Natural killer cell treated with Interleukin-12 subunit alpha and Interleukin-12 subunit beta and Interleukin-15 and Interleukin-18, amount 100 ng/mL, for 72 hours (primary cell): ENCODE measurements at regions not wholly inside any gene's neighbourhood (a gene's known extent, or its start where the extent isn't known, plus 50 kb on each side); places are given as distances from the start of the nearest gene placed in this dataset.
"Not testable (repeated sequence)": the region's sequence is repeated elsewhere in the genome, so short reads cannot be mapped to it uniquely, and the experiment has no call there.

ENCODE experiments used
- ATAC-seq, 2 donors: fragments of 150-1000 bp; cut with Tn5 transposase in 1 of 2; sonication (Bioruptor Pico), chemical (Tn5 transposase) in 1 of 2; 2 replicates each; pipeline ENCODE4 v1.10.0; 2021
- DNase-seq: peaks from one replicate; pipeline ENCODE4 v3.0.0; 2022; ENCODE audit warnings: low spot score
- H3K27ac Mint-ChIP-seq, 2 donors: 1 replicate in 1 of 2; 2 replicates in 1 of 2; pipeline ENCODE4 v1.8.0; 2022; ENCODE audit warnings: mixed read lengths in 2 of 2, mild to moderate bottlenecking in 1 of 2, moderate library complexity in 1 of 2
- H3K27me3 Mint-ChIP-seq, 2 donors: 1 replicate in 1 of 2; 2 replicates in 1 of 2; pipeline ENCODE4 v1.8.0; 2022; ENCODE audit warnings: mixed read lengths in 2 of 2
- H3K36me3 Mint-ChIP-seq: one replicate; pipeline ENCODE4 v1.8.0; 2022; ENCODE audit warnings: mixed read lengths
- H3K4me1 Mint-ChIP-seq, 2 donors: 1 replicate in 1 of 2; 2 replicates in 1 of 2; pipeline ENCODE4 v1.8.0; 2022; ENCODE audit warnings: low read depth in 2 of 2, mixed read lengths in 2 of 2, mild to moderate bottlenecking in 1 of 2
- H3K4me3 Mint-ChIP-seq: one replicate; pipeline ENCODE4 v1.8.0; 2022; ENCODE audit warnings: mixed read lengths
- H3K9me3 Mint-ChIP-seq: 2 replicates; pipeline ENCODE4 v1.8.0; 2022; ENCODE audit warnings: mixed read lengths

GRCh38 chr13:69649063-69649392, 458.6 kb upstream of the ATXN8OS start:
- Mint-ChIP-seq H3K9me3 (peaks cover 8% of the 10 kb centered on the region), H3K4me1 (no peaks in the 10 kb centered on the region), H3K36me3 (peaks cover 4% of the 10 kb centered on the region), H3K4me3 (no peak overlapping the region), H3K27me3 (no peaks in the 10 kb centered on the region), H3K27ac (no peak overlapping the region)
- DNase-seq (no peak), ATAC-seq (no peak)

- DNase-seq (no peak), ATAC-seq (no peak)
- H3K4me3 Mint-ChIP-seq, result no peak overlapping the region
- H3K27ac Mint-ChIP-seq, result no peak overlapping the region
- H3K9me3 Mint-ChIP-seq, result peaks cover 9% of the 10 kb centered on the region
- H3K4me1 Mint-ChIP-seq, result no peaks in the 10 kb centered on the region
- H3K36me3 Mint-ChIP-seq, result peaks cover 4% of the 10 kb centered on the region
- H3K27me3 Mint-ChIP-seq, result no peaks in the 10 kb centered on the region
Observed at GRCh38 chr13:69648340-69649062, 459.1 kb upstream of the ATXN8OS start.

DNA sequence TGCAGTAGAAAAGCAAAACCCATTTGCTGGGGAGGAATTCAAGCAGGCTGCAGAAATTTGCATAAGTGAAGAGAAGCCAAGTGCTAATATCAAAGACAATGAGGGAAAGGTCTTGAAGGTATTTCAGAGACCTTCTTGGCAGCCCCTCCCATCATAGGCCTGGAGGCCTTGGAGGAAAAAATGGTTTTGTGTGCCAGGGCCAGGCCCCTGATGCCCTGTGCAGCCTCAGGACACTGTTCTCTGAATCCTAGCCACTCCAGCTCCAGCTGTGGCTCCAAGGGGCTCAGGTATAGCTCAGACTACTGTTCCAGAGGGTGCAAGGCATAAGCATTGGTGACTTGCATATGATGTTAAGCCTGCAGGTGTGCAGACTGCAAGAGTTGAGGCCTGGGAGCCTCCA, 463.2 kb upstream of the ATXN8OS start:
- H3K9me3 Mint-ChIP-seq, result peaks cover 7% of the 10 kb centered on the region
- no peaks in the 10 kb centered on the region for H3K4me1 Mint-ChIP-seq
- peaks cover under 1% of the 10 kb centered on the region for H3K36me3 Mint-ChIP-seq
- no peak overlapping the region for H3K27ac Mint-ChIP-seq
- no peak overlapping the region for H3K4me3 Mint-ChIP-seq
- DNase-seq, result no peak
- ATAC-seq, result no peak
- H3K27me3 Mint-ChIP-seq, result no peaks in the 10 kb centered on the region

- Mint-ChIP-seq H3K4me1 (no peaks in the 10 kb centered on the region), H3K27ac (no peak overlapping the region), H3K9me3 (peaks cover 22% of the 10 kb centered on the region), H3K36me3 (peaks cover 9% of the 10 kb centered on the region), H3K27me3 (no peaks in the 10 kb centered on the region), H3K4me3 (no peak overlapping the region)
- DNase-seq (no peak), ATAC-seq (no peak)
Observed at GRCh38 chr13:69641773-69642172, 465.9 kb upstream of the ATXN8OS start.

- DNase-seq, result no peak
- Mint-ChIP-seq H3K4me3 (no peak overlapping the region), H3K4me1 (no peaks in the 10 kb centered on the region), H3K36me3 (no peaks in the 10 kb centered on the region), H3K27me3 (no peaks in the 10 kb centered on the region), H3K9me3 (peaks cover 32% of the 10 kb centered on the region), H3K27ac (no peak overlapping the region)
- no peak for ATAC-seq
Observed at GRCh38 chr13:69633044-69633443, 474.6 kb upstream of the ATXN8OS start.

DNA sequence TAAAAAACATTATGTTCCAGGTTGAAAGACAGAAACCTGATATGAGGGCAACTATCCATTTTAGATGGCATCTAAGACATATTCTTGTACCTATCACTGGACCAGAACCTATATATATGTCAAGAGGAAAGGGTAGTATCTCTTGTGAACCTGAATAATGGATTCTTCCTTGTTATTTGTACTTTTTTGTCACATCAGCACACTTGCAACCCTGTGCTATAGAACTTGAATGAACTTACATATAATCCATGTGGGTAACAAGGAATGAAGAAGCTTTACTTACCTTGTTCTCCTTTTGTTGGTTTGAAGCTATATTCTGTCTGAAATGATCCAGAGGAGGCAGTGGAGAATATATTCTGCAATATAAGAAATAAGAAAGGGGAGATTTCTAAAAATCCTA, 483.7 kb upstream of the ATXN8OS start:
- H3K36me3 Mint-ChIP-seq, result no peaks in the 10 kb centered on the region
- DNase-seq, result no peak
- no peaks in the 10 kb centered on the region for H3K27me3 Mint-ChIP-seq
- no peak overlapping the region for H3K4me3 Mint-ChIP-seq
- peaks cover 28% of the 10 kb centered on the region for H3K9me3 Mint-ChIP-seq
- ATAC-seq, result no peak
- no peak overlapping the region for H3K27ac Mint-ChIP-seq
- no peaks in the 10 kb centered on the region for H3K4me1 Mint-ChIP-seq

- Mint-ChIP-seq H3K27ac (no peak overlapping the region), H3K27me3 (no peaks in the 10 kb centered on the region)
- ATAC-seq, result no peak
Observed at GRCh38 chr13:69619651-69620050, 488.0 kb upstream of the ATXN8OS start.

GRCh38 chr13:69618838-69619237, 488.8 kb upstream of the ATXN8OS start:
- Mint-ChIP-seq H3K36me3 (no peaks in the 10 kb centered on the region), H3K27ac (no peak overlapping the region), H3K27me3 (no peaks in the 10 kb centered on the region), H3K9me3 (peaks cover 21% of the 10 kb centered on the region), H3K4me3 (no peak overlapping the region), H3K4me1 (no peaks in the 10 kb centered on the region)
- no peak for ATAC-seq
- no peak for DNase-seq

More at GRCh38 chr13:69619651-69620050, 488.0 kb upstream of the ATXN8OS start:
- DNase-seq, result no peak
- Mint-ChIP-seq H3K9me3 (peaks cover 23% of the 10 kb centered on the region), H3K36me3 (no peaks in the 10 kb centered on the region), H3K4me1 (no peaks in the 10 kb centered on the region), H3K4me3 (no peak overlapping the region)

GRCh38 chr13:69618393-69618792, 489.2 kb upstream of the ATXN8OS start:
- H3K27me3 Mint-ChIP-seq, result no peaks in the 10 kb centered on the region
- H3K27ac Mint-ChIP-seq, result no peak overlapping the region
- H3K9me3 Mint-ChIP-seq, result peaks cover 21% of the 10 kb centered on the region
- no peak overlapping the region for H3K4me3 Mint-ChIP-seq
- H3K36me3 Mint-ChIP-seq, result no peaks in the 10 kb centered on the region
- no peaks in the 10 kb centered on the region for H3K4me1 Mint-ChIP-seq
- DNase-seq (no peak), ATAC-seq (no peak)

- H3K27me3 Mint-ChIP-seq, result no peaks in the 10 kb centered on the region
- no peaks in the 10 kb centered on the region for H3K4me1 Mint-ChIP-seq
- DNase-seq, result no peak
- H3K9me3 Mint-ChIP-seq, result peaks cover 21% of the 10 kb centered on the region
- no peak for ATAC-seq
- no peak overlapping the region for H3K27ac Mint-ChIP-seq
- no peaks in the 10 kb centered on the region for H3K36me3 Mint-ChIP-seq
- no peak overlapping the region for H3K4me3 Mint-ChIP-seq
Observed at GRCh38 chr13:69617587-69617986, 490.0 kb upstream of the ATXN8OS start.

GRCh38 chr13:69616396-69616795, 491.2 kb upstream of the ATXN8OS start:
- no peak overlapping the region for H3K4me3 Mint-ChIP-seq
- no peak overlapping the region for H3K27ac Mint-ChIP-seq
- H3K27me3 Mint-ChIP-seq, result no peaks in the 10 kb centered on the region

GRCh38 chr13:69615055-69615454, 492.6 kb upstream of the ATXN8OS start:
- peaks cover 21% of the 10 kb centered on the region for H3K9me3 Mint-ChIP-seq
- H3K27me3 Mint-ChIP-seq, DNase-seq, H3K36me3 Mint-ChIP-seq, ATAC-seq, H3K4me1 Mint-ChIP-seq, H3K27ac Mint-ChIP-seq, H3K4me3 Mint-ChIP-seq: not testable (repeated sequence)

More at GRCh38 chr13:69616396-69616795, 491.2 kb upstream of the ATXN8OS start:
- Mint-ChIP-seq H3K9me3 (peaks cover 26% of the 10 kb centered on the region), H3K36me3 (no peaks in the 10 kb centered on the region), H3K4me1 (no peaks in the 10 kb centered on the region)
- DNase-seq (no peak), ATAC-seq (no peak)

DNA sequence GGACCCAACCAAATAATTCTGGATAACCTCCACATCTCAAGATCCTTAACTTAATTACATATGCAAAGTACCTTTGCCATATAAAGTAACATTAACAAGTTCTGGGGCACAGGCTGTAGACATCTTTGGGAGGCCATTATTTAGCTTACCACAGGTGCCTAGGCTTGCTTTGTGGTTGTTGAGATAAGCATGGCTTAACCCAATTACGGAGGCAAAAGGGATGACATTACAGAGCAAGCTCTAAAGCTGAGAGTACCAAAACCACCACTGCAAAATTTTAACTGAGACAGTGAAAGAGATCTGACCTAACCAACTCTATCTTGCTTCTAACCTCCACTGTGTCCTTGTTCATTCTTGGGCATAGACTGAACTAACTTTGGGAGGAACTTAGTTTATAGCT, 502.9 kb upstream of the ATXN8OS start:
- peaks cover 20% of the 10 kb centered on the region for H3K9me3 Mint-ChIP-seq
- no peaks in the 10 kb centered on the region for H3K4me1 Mint-ChIP-seq
- peaks cover 6% of the 10 kb centered on the region for H3K36me3 Mint-ChIP-seq

DNA sequence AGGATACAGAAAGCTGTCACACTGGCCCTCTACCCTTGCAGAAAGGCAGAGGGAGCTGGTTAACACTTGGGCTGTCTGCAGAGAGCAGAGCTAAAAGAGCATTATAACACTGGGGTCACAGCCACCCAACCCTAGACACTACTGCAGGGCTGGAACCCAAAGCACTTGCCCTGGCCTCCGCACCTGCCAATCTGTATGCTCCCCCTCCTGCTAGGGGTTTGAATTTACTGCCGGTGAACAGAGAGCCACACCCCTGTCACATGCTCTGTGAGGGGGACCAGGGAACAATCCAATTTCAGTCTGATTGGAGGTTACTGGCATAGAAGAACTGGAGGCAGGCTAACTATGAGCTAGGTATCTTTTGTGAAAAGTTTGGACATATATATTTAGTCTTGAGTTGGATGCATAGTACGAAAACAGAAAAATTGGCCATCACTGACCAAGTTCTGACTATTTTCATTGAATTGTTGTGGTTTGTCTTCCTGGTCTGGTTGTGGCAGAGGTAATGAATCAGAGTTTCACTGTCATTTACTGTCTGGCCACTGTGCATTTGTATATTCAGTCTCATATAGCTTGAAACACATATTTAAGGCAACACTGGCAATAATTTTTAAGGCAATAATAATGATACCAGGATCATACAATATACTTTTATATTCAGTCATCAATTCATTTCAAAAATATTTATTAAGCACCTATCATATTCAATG, 504.3 kb upstream of the ATXN8OS start:
- no peak overlapping the region for H3K4me3 Mint-ChIP-seq
- DNase-seq (no peak), ATAC-seq (no peak)
- peaks cover 6% of the 10 kb centered on the region for H3K36me3 Mint-ChIP-seq
- no peaks in the 10 kb centered on the region for H3K27me3 Mint-ChIP-seq
- no peak overlapping the region for H3K27ac Mint-ChIP-seq
- H3K9me3 Mint-ChIP-seq, result peaks cover 24% of the 10 kb centered on the region
- H3K4me1 Mint-ChIP-seq, result no peaks in the 10 kb centered on the region

More for the DNA sequence above, 502.9 kb upstream of the ATXN8OS start:
- ATAC-seq, result no peak
- Mint-ChIP-seq H3K27ac (no peak overlapping the region), H3K4me3 (no peak overlapping the region), H3K27me3 (no peaks in the 10 kb centered on the region)
- DNase-seq, result no peak
